IPS-NIHi11 (cell line): ENCODE measurements at regions not wholly inside any gene's neighbourhood (a gene's known extent, or its start where the extent isn't known, plus 50 kb on each side); places are given as distances from the start of the nearest gene placed in this dataset.
"Not testable (repeated sequence)": the region's sequence is repeated elsewhere in the genome, so short reads cannot be mapped to it uniquely, and the experiment has no call there.

ENCODE experiments used
- DNase-seq: peaks from one replicate; pipeline ENCODE4 v3.0.0; 2012; ENCODE audit warnings: mixed read lengths, low spot score

DNA sequence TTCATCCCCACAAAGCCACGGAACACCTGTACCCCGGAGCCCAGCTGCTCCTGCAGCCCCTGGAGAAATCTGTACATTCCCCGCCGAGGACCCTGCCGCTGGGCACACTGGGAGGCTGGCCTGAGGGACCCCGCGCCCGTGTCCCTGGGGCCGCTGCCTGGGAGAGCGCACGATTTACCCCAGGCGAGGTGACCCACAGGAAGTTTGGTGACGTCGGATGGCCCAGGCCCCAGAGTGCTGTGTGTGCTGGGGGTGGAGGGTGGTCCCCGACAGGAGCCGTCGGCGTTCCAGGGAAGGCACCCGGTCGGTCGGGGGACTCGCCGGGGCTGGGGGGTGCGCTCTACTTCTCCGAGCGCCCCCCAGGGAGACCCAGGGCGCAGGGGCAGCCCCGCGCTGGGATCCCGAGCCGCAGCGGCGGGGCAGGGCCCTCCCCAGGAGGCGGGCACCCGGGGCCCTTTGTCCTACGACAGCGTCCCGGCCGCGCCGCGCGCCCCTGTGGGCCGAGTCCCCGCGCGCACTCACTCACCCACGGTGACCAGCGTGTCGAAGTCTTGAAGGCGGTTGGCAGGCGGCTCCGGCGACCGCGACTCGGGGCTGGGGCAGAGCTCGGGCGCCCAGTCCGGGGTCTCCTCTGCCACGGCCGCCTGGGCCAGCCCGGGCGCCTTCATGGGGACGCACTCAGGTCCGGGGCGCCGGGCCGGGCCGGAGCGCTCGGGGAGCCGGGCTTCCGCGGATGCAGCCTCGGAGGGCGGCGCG is 206.4 kb upstream of the PRKX start:
- not testable (repeated sequence) for DNase-seq

DNA sequence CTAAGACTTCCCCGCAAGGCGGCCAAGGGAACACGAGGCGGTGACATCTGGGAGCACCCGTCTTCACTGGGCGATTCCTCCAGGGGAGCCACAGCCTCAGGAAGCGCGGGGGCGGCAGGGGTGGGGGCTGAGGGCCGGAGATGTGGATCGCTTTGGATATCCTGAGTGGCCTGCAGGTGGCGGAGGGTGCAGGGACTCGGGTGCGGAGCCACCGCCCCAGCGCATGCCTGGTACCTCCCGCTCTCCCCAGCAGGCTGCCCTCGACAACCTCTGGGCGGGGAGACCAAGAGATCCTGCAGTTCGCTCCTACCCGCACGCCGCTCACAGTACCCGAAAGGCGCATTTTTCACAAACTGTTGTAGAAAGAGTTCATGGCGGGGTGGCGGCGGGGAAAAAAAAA is 201.4 kb upstream of the PRKX start:
- not testable (repeated sequence) for DNase-seq

GRCh38 chrX:3914059-3914458 is 200.6 kb upstream of the PRKX start:
- not testable (repeated sequence) for DNase-seq

DNA sequence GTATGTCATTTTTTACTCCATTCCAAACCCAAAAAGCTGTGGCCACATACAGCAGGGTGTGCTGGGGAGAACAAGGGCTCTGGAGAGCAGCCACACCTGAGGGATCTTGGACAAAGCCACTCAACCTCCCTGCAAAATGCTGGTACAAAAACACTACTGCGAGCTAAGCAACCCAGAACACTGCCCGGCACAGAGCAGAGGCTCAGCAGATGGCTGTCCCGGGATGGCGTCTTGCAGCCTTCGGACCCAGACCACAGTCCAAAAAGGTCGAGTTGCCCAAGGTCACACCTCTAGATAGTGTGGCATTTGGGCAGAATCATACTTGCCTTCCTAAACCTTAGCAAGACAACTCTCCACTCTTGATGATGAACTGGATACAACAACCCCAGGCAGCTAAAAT is 197.6 kb upstream of the PRKX start:
- DNase-seq, result not testable (repeated sequence)

DNA sequence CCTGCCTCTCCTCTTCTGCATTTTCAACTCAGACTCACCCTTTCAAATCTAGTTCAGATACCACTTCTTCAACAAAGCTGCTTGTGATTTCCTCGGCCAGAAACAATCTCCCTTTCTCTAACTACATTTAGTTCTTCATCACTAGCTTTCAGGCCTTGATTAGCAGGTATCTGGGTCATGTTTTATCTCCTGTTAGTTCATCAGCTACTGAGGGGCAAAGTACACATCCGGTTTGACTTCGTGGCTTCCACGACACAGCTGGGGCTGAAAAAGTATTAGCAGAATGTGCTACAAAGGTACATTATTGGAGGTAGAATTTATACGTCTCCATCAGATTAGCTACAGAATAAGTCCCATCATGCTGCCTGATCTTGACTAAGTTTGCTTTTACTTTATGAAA is 197.2 kb upstream of the PRKX start:
- not testable (repeated sequence) for DNase-seq

DNA sequence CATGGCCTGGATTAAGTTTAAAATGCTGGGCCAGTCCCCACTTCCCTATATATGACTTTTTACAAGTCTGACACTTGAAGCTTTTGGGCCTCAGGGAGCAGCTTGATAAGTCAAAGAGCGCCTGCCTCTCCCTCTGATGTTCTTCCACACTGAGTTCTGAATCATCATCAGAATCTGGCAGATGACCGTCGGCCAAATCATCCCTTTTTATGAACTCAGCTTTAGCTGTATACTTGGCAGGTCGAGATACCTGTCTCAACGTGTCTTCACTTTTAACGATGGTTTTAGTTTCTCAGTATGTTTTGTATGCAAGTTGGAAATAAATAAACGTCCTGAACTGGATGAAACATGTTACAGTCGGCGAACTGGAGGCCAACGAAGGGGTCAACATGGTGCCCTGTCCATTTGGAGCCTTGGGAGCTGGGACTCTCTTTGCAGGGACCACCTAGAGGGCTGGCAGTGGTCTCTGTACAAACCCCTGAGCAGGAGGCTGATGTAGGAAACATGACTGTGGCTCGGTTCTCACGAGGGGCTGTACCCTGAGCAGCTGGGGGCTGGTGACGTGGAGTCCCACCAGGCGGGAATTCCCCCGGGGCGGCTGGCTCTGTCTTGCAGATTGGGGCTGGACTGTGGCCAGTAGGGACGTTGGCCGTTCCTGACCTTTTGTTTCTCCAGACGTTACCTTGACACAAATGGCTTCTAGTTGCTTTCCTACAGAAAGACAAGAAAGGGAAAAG is 192.2 kb upstream of the PRKX start:
- not testable (repeated sequence) for DNase-seq

GRCh38 chrX:3902222-3902621 is 188.8 kb upstream of the PRKX start:
- DNase-seq, result not testable (repeated sequence)

GRCh38 chrX:3896755-3897154 is 183.3 kb upstream of the PRKX start:
- not testable (repeated sequence) for DNase-seq

GRCh38 chrX:3882553-3882920 is 169.1 kb upstream of the PRKX start:
- not testable (repeated sequence) for DNase-seq

DNA sequence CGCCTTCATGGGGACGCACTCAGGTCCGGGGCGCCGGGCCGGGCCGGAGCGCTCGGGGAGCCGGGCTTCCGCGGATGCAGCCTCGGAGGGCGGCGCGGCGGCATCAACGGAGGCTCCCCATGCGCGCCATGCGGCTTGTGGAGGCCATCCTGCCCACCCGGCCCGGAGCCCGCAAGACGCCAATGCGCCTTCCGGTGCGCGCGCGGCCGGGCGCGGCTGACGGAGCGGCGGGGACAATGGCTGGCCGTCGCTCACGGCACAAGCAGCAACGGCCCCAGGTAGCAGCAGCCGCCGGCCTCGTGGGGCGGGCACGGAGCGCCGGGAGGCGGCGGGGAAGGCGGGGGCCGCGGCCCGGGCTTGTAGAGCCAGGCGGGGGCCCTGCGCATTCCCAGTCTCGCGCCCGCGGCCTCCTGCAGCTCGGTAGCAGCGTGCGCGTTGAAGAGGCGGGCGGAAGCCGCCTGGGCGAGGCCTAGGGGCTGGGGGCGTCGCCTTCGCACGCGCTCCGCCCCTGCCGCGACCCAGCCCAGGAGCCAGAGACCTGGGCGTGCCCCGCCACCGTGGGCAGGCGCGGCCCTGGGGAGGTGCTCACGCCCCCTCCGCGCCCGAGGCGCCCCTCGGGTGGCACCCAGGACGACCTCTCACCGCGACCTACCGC is 168.6 kb upstream of the PRKX start:
- not testable (repeated sequence) for DNase-seq

GRCh38 chrX:3881255-3881895 is 167.9 kb upstream of the PRKX start:
- not testable (repeated sequence) for DNase-seq

GRCh38 chrX:3876393-3876792 is 162.9 kb upstream of the PRKX start:
- not testable (repeated sequence) for DNase-seq

DNA sequence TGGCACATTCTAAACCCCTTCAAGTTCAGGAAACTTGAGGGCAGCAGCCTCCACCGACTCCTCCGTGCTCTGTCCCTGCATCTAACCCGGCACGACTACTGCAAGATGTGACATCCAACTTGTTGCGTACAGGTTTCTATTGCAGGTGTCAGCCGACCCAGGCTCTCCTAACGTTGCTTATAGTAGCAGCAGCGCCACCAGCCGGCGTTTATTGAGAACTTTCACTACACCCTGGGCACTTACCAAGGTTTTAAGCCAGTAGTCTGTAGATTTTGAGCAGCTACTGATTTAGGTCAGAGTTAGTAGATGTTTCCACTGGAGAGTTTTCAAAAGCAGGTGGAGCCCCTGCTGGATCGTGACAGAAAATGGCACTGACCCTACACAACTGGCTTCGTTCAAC is 162.2 kb upstream of the PRKX start:
- DNase-seq, result not testable (repeated sequence)

DNA sequence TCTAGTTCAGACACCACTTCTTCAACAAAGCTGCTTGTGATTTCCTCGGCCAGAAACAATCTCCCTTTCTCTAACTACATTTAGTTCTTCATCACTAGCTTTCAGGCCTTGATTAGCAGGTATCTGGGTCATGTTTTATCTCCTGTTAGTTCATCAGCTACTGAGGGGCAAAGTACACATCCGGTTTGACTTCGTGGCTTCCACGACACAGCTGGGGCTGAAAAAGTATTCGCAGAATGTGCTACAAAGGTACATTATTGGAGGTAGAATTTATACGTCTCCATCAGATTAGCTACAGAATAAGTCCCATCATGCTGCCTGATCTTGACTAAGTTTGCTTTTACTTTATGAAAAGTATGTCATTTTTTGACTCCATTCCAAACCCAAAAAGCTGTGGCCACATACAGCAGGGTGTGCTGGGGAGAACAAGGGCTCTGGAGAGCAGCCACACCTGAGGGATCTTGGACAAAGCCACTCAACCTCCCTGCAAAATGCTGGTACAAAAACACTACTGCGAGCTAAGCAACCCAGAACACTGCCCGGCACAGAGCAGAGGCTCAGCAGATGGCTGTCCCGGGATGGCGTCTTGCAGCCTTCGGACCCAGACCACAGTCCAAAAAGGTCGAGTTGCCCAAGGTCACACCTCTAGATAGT is 158.9 kb upstream of the PRKX start:
- not testable (repeated sequence) for DNase-seq

GRCh38 chrX:3867067-3867831 is 153.8 kb upstream of the PRKX start:
- DNase-seq, result not testable (repeated sequence)

DNA sequence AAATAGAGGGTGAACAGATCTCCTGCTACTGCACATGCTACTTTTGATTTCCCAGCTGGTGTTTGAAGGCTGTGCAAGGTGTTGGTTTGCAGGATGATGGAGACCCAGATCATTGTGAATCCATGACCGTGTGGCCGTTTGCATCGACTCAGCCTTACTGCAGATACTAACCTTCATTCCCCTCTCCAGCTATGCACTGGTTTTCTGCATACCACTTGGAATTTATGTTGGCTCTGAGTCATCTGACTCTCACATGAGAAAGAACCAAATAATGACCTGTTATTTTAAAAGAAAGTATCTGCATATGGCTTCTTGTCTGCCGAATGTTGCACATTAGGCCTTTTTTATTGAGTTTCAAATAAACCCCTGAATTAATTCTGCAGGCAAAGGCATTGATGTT is 144.9 kb upstream of the PRKX start:
- DNase-seq, result not testable (repeated sequence)

DNA sequence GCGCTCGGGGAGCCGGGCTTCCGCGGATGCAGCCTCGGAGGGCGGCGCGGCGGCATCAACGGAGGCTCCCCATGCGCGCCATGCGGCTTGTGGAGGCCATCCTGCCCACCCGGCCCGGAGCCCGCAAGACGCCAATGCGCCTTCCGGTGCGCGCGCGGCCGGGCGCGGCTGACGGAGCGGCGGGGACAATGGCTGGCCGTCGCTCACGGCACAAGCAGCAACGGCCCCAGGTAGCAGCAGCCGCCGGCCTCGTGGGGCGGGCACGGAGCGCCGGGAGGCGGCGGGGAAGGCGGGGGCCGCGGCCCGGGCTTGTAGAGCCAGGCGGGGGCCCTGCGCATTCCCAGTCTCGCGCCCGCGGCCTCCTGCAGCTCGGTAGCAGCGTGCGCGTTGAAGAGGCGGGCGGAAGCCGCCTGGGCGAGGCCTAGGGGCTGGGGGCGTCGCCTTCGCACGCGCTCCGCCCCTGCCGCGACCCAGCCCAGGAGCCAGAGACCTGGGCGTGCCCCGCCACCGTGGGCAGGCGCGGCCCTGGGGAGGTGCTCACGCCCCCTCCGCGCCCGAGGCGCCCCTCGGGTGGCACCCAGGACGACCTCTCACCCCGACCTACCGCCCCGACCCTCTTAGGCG is 130.2 kb upstream of the PRKX start:
- not testable (repeated sequence) for DNase-seq

DNA sequence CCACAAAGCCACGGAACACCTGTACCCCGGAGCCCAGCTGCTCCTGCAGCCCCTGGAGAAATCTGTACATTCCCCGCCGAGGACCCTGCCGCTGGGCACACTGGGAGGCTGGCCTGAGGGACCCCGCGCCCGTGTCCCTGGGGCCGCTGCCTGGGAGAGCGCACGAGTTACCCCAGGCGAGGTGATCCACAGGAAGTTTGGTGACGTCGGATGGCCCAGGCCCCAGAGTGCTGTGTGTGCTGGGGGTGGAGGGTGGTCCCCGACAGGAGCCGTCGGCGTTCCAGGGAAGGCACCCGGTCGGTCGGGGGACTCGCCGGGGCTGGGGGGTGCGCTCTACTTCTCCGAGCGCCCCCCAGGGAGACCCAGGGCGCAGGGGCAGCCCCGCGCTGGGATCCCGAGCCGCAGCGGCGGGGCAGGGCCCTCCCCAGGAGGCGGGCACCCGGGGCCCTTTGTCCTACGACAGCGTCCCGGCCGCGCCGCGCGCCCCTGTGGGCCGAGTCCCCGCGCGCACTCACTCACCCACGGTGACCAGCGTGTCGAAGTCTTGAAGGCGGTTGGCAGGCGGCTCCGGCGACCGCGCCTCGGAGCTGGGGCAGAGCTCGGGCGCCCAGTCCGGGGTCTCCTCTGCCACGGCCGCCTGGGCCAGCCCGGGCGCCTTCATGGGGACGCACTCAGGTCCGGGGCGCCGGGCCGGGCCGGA is 129.5 kb upstream of the PRKX start:
- DNase-seq, result not testable (repeated sequence)

DNA sequence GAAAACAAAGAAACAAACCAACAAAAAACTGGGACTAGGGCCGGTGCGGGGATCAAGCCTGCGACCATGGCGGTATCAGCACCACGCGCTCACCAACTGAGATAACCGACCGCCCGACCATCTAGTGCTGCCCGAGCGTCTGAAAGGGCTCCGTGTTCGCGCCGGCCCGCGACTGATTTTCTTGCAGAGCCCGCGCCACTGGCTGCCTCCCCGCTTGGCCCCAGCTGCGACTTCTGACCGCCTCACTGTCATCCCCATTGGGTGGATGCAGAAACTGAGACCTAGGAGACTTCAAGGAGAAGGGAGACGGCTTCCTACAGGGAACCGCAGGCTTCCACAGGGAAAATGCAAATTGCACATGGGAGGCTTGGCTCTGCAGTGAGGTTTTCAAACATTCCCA is 125.3 kb upstream of the PRKX start:
- not testable (repeated sequence) for DNase-seq
